ENCODE measurements at regions not wholly inside any gene's neighbourhood (a gene's known extent, or its start where the extent isn't known, plus 50 kb on each side); places are given as distances from the start of the nearest gene placed in this dataset.

GRCh38 chr3:22665528-22665927 lies 537.6 kb upstream of the UBE2E2 start:
- no peak for TF ChIP-seq POLR2A (IDR thresholded peaks at IDR 0.05; ENCODE audit: low read length)
- TF ChIP-seq GATA1 (IDR thresholded peaks at IDR 0.05; ENCODE audit: low read depth, low read length): no peak

Data from erythroblast (primary cell).